ENCODE measurements at regions not wholly inside any gene's neighbourhood (a gene's known extent, or its start where the extent isn't known, plus 50 kb on each side); places are given as distances from the start of the nearest gene placed in this dataset.

DNA sequence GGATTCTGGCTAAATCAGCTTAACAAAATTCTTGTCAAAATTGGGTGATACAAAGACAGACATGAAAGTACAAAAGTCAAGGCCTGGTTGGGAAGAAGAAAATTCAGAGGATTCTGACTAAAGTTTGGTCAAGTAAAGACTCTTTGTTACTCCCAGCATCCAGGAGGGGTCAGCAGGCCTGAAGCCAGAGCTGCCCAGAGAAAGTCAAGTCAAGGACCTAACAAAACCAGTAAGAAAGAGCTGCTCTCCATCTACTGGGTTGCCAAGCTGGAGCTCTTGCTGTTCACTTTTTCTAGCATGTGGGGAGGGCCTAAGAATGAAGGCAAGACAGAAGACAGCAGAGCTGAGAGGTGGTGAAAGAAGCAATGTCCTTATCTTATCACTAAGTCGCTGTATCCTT is 143.3 kb downstream of the C1D start:
- TF ChIP-seq, protein P1, sequence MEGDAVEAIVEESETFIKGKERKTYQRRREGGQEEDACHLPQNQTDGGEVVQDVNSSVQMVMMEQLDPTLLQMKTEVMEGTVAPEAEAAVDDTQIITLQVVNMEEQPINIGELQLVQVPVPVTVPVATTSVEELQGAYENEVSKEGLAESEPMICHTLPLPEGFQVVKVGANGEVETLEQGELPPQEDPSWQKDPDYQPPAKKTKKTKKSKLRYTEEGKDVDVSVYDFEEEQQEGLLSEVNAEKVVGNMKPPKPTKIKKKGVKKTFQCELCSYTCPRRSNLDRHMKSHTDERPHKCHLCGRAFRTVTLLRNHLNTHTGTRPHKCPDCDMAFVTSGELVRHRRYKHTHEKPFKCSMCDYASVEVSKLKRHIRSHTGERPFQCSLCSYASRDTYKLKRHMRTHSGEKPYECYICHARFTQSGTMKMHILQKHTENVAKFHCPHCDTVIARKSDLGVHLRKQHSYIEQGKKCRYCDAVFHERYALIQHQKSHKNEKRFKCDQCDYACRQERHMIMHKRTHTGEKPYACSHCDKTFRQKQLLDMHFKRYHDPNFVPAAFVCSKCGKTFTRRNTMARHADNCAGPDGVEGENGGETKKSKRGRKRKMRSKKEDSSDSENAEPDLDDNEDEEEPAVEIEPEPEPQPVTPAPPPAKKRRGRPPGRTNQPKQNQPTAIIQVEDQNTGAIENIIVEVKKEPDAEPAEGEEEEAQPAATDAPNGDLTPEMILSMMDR (IDR thresholded peaks at IDR 0.05) = no peak
- no peak for TF ChIP-seq POLR2A (IDR thresholded peaks at IDR 0.05)
- no peak for TF ChIP-seq EP300 (IDR thresholded peaks at IDR 0.05)

All from tibial nerve (tissue), 4 donors.